ENCODE measurements at regions not wholly inside any gene's neighbourhood (a gene's known extent, or its start where the extent isn't known, plus 50 kb on each side); places are given as distances from the start of the nearest gene placed in this dataset.
A peak's percentile ranks its signal among the peaks of the same experiment; 100 is the strongest.

DNA sequence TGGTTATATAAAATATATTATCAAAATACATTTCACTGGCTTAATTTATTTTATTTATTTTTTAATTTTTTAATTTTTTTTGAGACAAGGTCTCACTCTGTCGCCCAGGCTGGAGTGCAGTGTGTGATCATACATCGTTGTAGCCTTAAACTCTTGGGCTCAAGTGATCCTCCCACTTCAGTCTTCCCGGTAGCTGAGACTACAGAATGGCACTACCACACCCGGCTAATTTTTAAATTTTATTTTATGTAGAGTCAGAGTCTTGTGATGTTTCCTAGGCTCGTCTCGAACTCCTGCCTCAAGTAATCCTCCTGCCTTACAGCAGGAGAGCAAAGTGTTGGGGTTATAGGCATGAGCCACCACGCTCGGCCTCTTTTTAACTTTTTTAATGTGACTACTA is 143.8 kb downstream of the CEP135 start:
- Mint-ChIP-seq H3K4me1 (peaks cover 10% of the 10 kb centered on the region), H3K9me3 (no peaks in the 10 kb centered on the region), H3K4me3 (no peak overlapping the region), H3K27me3 (ENCODE audit: low read depth) (no peaks in the 10 kb centered on the region), H3K27ac (ENCODE audit: unreplicated experiment) (no peak overlapping the region), H3K36me3 (ENCODE audit: low read depth) (no peaks in the 10 kb centered on the region)
- DNase-seq (ENCODE audit: low read depth, low spot score): no peak
- TF ChIP-seq, protein P1, sequence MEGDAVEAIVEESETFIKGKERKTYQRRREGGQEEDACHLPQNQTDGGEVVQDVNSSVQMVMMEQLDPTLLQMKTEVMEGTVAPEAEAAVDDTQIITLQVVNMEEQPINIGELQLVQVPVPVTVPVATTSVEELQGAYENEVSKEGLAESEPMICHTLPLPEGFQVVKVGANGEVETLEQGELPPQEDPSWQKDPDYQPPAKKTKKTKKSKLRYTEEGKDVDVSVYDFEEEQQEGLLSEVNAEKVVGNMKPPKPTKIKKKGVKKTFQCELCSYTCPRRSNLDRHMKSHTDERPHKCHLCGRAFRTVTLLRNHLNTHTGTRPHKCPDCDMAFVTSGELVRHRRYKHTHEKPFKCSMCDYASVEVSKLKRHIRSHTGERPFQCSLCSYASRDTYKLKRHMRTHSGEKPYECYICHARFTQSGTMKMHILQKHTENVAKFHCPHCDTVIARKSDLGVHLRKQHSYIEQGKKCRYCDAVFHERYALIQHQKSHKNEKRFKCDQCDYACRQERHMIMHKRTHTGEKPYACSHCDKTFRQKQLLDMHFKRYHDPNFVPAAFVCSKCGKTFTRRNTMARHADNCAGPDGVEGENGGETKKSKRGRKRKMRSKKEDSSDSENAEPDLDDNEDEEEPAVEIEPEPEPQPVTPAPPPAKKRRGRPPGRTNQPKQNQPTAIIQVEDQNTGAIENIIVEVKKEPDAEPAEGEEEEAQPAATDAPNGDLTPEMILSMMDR (conservative IDR thresholded peaks at IDR 0.05): no peak

DNA sequence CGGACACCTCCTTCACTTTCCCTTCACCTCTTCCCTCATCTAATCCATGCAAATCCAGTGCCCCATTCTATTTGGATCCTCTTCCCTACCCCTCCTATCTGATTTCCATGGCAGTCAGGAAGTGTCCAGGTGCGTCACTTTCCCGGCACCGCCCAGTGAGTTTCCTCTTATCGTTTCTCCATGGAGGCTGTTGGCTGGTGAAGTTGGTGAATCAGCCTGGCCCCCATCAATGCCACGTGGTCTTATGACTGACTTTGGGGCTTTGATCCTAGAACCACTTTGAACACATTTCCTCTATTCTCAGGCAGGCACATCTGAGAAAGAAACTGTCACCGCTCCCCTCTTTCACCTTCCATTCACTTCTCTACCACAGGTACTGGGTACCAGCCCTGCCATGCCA is 137.8 kb downstream of the CEP135 start:
- Mint-ChIP-seq H3K36me3 (ENCODE audit: low read depth) (no peaks in the 10 kb centered on the region), H3K9me3 (no peaks in the 10 kb centered on the region), H3K27me3 (ENCODE audit: low read depth) (no peaks in the 10 kb centered on the region), H3K27ac (ENCODE audit: unreplicated experiment) (no peak overlapping the region), H3K4me3 (no peak overlapping the region), H3K4me1 (peaks cover 16% of the 10 kb centered on the region)
- TF ChIP-seq, protein P1 (conservative IDR thresholded peaks at IDR 0.05): no peak
- DNase-seq (ENCODE audit: low read depth, low spot score): no peak

DNA sequence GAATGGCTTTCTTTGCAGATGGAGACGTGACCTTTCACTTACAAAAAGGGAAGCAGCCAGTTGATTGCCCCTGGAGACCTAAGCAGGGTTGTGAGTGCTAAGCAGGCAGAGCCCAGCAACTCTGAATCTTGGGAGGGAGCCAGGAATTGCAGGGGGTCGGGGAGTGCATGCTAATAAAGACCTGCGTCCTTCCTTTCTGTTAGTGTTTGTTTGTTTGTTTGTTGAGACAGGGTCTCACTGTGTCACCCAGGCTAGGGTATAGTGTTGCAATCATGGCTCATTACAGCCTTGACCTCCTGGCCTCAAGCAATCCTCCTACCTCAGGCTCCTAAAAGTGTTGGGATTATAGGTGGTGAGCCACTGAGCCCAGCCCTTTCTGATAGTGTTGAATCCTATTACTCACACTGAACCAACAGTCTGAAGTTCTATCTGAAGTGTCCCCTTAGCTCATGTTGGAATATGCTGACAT is 137.4 kb downstream of the CEP135 start:
- H3K9me3 Mint-ChIP-seq: no peaks in the 10 kb centered on the region
- H3K27me3 Mint-ChIP-seq (ENCODE audit: low read depth): no peaks in the 10 kb centered on the region
- H3K27ac Mint-ChIP-seq (ENCODE audit: unreplicated experiment): no peak overlapping the region
- peaks cover 16% of the 10 kb centered on the region for H3K4me1 Mint-ChIP-seq
- no peak for DNase-seq (ENCODE audit: low read depth, low spot score)
- TF ChIP-seq, protein P1 (conservative IDR thresholded peaks at IDR 0.05): no peak
- H3K4me3 Mint-ChIP-seq: no peak overlapping the region
- no peaks in the 10 kb centered on the region for H3K36me3 Mint-ChIP-seq (ENCODE audit: low read depth)

DNA sequence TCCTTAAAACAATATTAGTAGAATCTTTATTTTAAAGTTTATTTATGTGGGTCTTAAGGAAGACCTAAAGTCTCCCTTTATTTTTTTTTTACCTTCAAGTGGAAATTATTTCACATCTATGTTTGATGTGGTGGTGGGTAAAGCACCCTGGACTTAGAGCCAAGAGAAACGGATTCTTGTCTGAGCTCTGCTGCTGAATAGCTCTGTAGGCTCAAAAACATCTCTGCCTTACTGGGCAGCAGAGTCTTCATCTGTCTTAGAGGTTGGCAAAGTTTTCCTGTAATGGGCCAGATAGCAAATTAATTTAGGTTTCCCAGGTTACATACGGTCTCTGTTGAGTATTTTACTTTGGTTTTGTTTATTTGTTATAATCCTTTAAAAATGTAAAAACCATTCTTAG is 136.5 kb downstream of the CEP135 start:
- Mint-ChIP-seq H3K36me3 (ENCODE audit: low read depth) (no peaks in the 10 kb centered on the region), H3K9me3 (no peaks in the 10 kb centered on the region), H3K4me3 (peak overlapping the region; percentile 35), H3K27me3 (ENCODE audit: low read depth) (no peaks in the 10 kb centered on the region), H3K4me1 (peaks cover 16% of the 10 kb centered on the region), H3K27ac (ENCODE audit: unreplicated experiment) (peak overlapping the region; percentile 36)
- TF ChIP-seq, protein P1 (conservative IDR thresholded peaks at IDR 0.05): no peak
- no peak for DNase-seq (ENCODE audit: low read depth, low spot score)

DNA sequence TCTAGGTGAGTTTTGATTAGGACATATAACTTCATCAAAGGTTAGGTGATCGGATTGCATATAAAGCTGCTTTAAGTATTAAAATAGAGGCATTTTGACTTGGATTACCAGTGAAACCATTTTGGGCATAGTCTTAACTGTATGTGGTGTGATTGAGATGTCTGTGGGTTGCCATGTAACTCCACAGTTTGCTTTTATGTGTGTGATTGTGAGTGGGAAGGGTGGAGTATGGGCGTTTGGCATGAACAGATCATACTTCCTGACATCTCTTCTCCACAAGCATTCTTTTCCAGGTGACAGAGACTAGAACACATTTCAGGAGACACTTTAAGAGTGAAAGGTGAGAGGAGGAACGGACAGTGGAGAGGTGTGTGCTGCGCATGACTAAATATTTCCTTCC is 136.1 kb downstream of the CEP135 start:
- no peaks in the 10 kb centered on the region for H3K27me3 Mint-ChIP-seq (ENCODE audit: low read depth)
- no peaks in the 10 kb centered on the region for H3K36me3 Mint-ChIP-seq (ENCODE audit: low read depth)
- H3K9me3 Mint-ChIP-seq: no peaks in the 10 kb centered on the region
- peaks cover 16% of the 10 kb centered on the region for H3K4me1 Mint-ChIP-seq
- no peak overlapping the region for H3K4me3 Mint-ChIP-seq
- no peak for DNase-seq (ENCODE audit: low read depth, low spot score)
- peak overlapping the region; percentile 16 for H3K27ac Mint-ChIP-seq (ENCODE audit: unreplicated experiment)
- TF ChIP-seq, protein P1 (conservative IDR thresholded peaks at IDR 0.05): no peak

All from neural crest cell (in vitro differentiated cells).